Neural cell (in vitro differentiated cells): ENCODE measurements at regions not wholly inside any gene's neighbourhood (a gene's known extent, or its start where the extent isn't known, plus 50 kb on each side); places are given as distances from the start of the nearest gene placed in this dataset.

Experiments used
- EP300 ChIP-seq: fragments of 450-650 bp; conservative IDR thresholded peaks from 2 replicates; pipeline ENCODE4 v1.6.1; 2014; ENCODE audit warnings: antibody characterized with exemption, mild to moderate bottlenecking, moderate library complexity; ENCODE audit not compliant: poor library complexity, severe bottlenecking
- MXI1 ChIP-seq: fragments of 450-650 bp; conservative IDR thresholded peaks from 2 replicates; pipeline ENCODE4 v1.6.1; 2014; ENCODE audit warnings: antibody characterized with exemption, mild to moderate bottlenecking; ENCODE audit not compliant: poor library complexity, severe bottlenecking
- POLR2AphosphoS5 ChIP-seq: IDR thresholded peaks from 2 replicates; pipeline ENCODE4 v1.6.1; 2012
- RAD21 ChIP-seq: fragments of 450-650 bp; conservative IDR thresholded peaks from 2 replicates; pipeline ENCODE4 v1.6.1; 2014; ENCODE audit warnings: antibody characterized with exemption, mild to moderate bottlenecking, moderate library complexity
- SMC3 ChIP-seq: fragments of 450-650 bp; conservative IDR thresholded peaks from 2 replicates; pipeline ENCODE4 v1.6.1; 2014; ENCODE audit warnings: antibody characterized with exemption, mild to moderate bottlenecking, moderate library complexity; ENCODE audit not compliant: poor library complexity
- TAF1 ChIP-seq: IDR thresholded peaks from 2 replicates; pipeline ENCODE4 v1.6.1; 2012; ENCODE audit warnings: low read depth
- TF ChIP-seq, protein P1 (sequence below): fragments of 450-650 bp; IDR thresholded peaks from 2 replicates; pipeline ENCODE4 v1.5.1; 2014; ENCODE audit warnings: antibody characterized with exemption, mild to moderate bottlenecking, moderate library complexity; ENCODE audit not compliant: poor library complexity, severe bottlenecking

GRCh38 chr13:105830821-105831220, 704.6 kb downstream of the EFNB2 start:
- TF ChIP-seq TAF1 (no peak), EP300 (no peak), MXI1 (no peak), SMC3 (no peak), RAD21 (no peak), POLR2AphosphoS5 (no peak)
- TF ChIP-seq, protein P1, sequence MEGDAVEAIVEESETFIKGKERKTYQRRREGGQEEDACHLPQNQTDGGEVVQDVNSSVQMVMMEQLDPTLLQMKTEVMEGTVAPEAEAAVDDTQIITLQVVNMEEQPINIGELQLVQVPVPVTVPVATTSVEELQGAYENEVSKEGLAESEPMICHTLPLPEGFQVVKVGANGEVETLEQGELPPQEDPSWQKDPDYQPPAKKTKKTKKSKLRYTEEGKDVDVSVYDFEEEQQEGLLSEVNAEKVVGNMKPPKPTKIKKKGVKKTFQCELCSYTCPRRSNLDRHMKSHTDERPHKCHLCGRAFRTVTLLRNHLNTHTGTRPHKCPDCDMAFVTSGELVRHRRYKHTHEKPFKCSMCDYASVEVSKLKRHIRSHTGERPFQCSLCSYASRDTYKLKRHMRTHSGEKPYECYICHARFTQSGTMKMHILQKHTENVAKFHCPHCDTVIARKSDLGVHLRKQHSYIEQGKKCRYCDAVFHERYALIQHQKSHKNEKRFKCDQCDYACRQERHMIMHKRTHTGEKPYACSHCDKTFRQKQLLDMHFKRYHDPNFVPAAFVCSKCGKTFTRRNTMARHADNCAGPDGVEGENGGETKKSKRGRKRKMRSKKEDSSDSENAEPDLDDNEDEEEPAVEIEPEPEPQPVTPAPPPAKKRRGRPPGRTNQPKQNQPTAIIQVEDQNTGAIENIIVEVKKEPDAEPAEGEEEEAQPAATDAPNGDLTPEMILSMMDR = no peak
